Thyroid gland (tissue), 4 donors: ENCODE measurements at regions not wholly inside any gene's neighbourhood (a gene's known extent, or its start where the extent isn't known, plus 50 kb on each side); places are given as distances from the start of the nearest gene placed in this dataset.
"Not testable (repeated sequence)": the region's sequence is repeated elsewhere in the genome, so short reads cannot be mapped to it uniquely, and the experiment has no call there.

Experiments used
- CTCF ChIP-seq, 6 experiments: fragments of 200-600 bp in 3 of 6; fragments of 450-650 bp in 3 of 6; sonication (generic) in 3 of 6; IDR thresholded peaks; one replicate each; pipeline ENCODE4 v1.5.1; 2016 to 2019; ENCODE audit warnings: antibody characterized with exemption in 6 of 6, mild to moderate bottlenecking in 2 of 6, inconsistent platforms in 1 of 6, moderate library complexity in 1 of 6
- POLR2A ChIP-seq, 2 donors: fragments of 450-650 bp; IDR thresholded peaks; one replicate each; pipeline ENCODE4 v1.6.1; 2017; ENCODE audit warnings: antibody characterized with exemption in 2 of 2, mild to moderate bottlenecking in 2 of 2, moderate library complexity in 1 of 2

GRCh38 chr13:18663222-18663621 lies 518.4 kb downstream of the TUBA3C start:
- TF ChIP-seq CTCF, POLR2A (IDR thresholded peaks at IDR 0.05): not testable (repeated sequence)
